GM13977 (cell line): ENCODE measurements at regions not wholly inside any gene's neighbourhood (a gene's known extent, or its start where the extent isn't known, plus 50 kb on each side); places are given as distances from the start of the nearest gene placed in this dataset.

Experiments used
- DNase-seq: peaks from one replicate; pipeline ENCODE4 v3.0.0; 2012; ENCODE audit warnings: low spot score
- CTCF ChIP-seq: IDR thresholded peaks from 2 replicates; pipeline ENCODE4 v1.5.1; 2012; ENCODE audit warnings: mild to moderate bottlenecking, control low read depth; ENCODE audit not compliant: insufficient read depth; ENCODE audit errors: extremely low read depth, missing control alignments
- in situ Hi-C: fragments of 300-500 bp; cut with MboI; formaldehyde crosslinking; loops from one replicate; pipeline ENCODE4 v1.12.0; 2022; ENCODE audit warnings: low sequenced_read_pairs, low pct_unique_long_range_greater_than_20kb, mixed read lengths, inconsistent platforms; ENCODE audit not compliant: unreplicated experiment

GRCh38 chr1:109824349-109825115, 60.8 kb upstream of the EPS8L3 start:
- DNase-seq, result no peak
- TF ChIP-seq CTCF, result no peak
- in situ Hi-C loops, result no loop called here

- in situ Hi-C loops, result no loop called here
- no peak for DNase-seq
- TF ChIP-seq CTCF, result no peak
These were observed 60.0 kb upstream of the EPS8L3 start for GRCh38 chr1:109823543-109824348.

GRCh38 chr1:109822749-109823542, 59.2 kb upstream of the EPS8L3 start:
- TF ChIP-seq CTCF, result no peak
- no peak for DNase-seq
- in situ Hi-C loops, result no loop called here

- in situ Hi-C loops, result no loop called here
- DNase-seq, result peak; percentile 3
- no peak for TF ChIP-seq CTCF
These were observed 58.4 kb upstream of the EPS8L3 start for GRCh38 chr1:109821831-109822745.

GRCh38 chr1:109821221-109821669, 57.5 kb upstream of the EPS8L3 start:
- no peak for TF ChIP-seq CTCF
- in situ Hi-C loops, result no loop called here
- DNase-seq, result peak; percentile 2
